Natural killer cell (primary cell): ENCODE measurements at regions not wholly inside any gene's neighbourhood (a gene's known extent, or its start where the extent isn't known, plus 50 kb on each side); places are given as distances from the start of the nearest gene placed in this dataset.

Source experiments
- ATAC-seq, 3 donors: fragments of 150-1000 bp in 2 of 3; fragments of 200-7000 bp in 1 of 3; cut with Tn5 transposase; 1 replicate in 1 of 3; 2 replicates in 2 of 3; pipeline ENCODE4 v1.10.0; 2021; ENCODE audit warnings: mild to moderate bottlenecking in 2 of 3, moderate library complexity in 2 of 3
- DNase-seq, 2 donors: peaks; one replicate each; pipeline versions ENCODE4 v3.0.0 to v3.0.0-alpha.2; 2013 to 2021; ENCODE audit warnings: mixed read lengths in 1 of 2
- H3K27ac ChIP-seq: one replicate; pipeline ENCODE4 v1.5.1; 2013; ENCODE audit warnings: mild to moderate bottlenecking, low read length
- H3K27me3 ChIP-seq: one replicate; pipeline ENCODE4 v1.6.1; 2013; ENCODE audit warnings: low read length; ENCODE audit not compliant: control insufficient read depth, insufficient read depth
- H3K36me3 ChIP-seq: one replicate; pipeline ENCODE4 v1.6.1; 2013; ENCODE audit warnings: low read length; ENCODE audit not compliant: control insufficient read depth, insufficient read depth
- H3K4me1 ChIP-seq: one replicate; pipeline ENCODE4 v1.6.1; 2013; ENCODE audit warnings: low read length; ENCODE audit not compliant: control insufficient read depth, insufficient read depth
- H3K4me3 ChIP-seq: one replicate; pipeline ENCODE4 v1.5.1; 2013; ENCODE audit warnings: low read length
- H3K9me3 ChIP-seq: one replicate; pipeline ENCODE4 v1.6.1; 2013; ENCODE audit warnings: low read length; ENCODE audit not compliant: control insufficient read depth, insufficient read depth
- H3K27ac Mint-ChIP-seq, 2 donors: one replicate each; pipeline ENCODE4 v1.8.0; 2022; ENCODE audit warnings: mild to moderate bottlenecking in 2 of 2, mixed read lengths in 2 of 2, moderate library complexity in 1 of 2
- H3K27me3 Mint-ChIP-seq, 2 donors: one replicate each; pipeline ENCODE4 v1.8.0; 2022; ENCODE audit warnings: low read depth in 2 of 2, mixed read lengths in 2 of 2
- H3K36me3 Mint-ChIP-seq: one replicate; pipeline ENCODE4 v1.8.0; 2022; ENCODE audit warnings: mixed read lengths
- H3K4me1 Mint-ChIP-seq, 2 donors: one replicate each; pipeline ENCODE4 v1.8.0; 2022; ENCODE audit warnings: mixed read lengths in 2 of 2
- H3K4me3 Mint-ChIP-seq: one replicate; pipeline ENCODE4 v1.8.0; 2022; ENCODE audit warnings: mild to moderate bottlenecking, moderate library complexity, mixed read lengths
- H3K9me3 Mint-ChIP-seq, 2 donors: one replicate each; pipeline ENCODE4 v1.8.0; 2022; ENCODE audit warnings: mixed read lengths in 2 of 2
- CTCF ChIP-seq: fragments of 200-600 bp; IDR thresholded peaks from one replicate; pipeline ENCODE4 v1.8.0; 2022; ENCODE audit warnings: antibody characterized with exemption
- WGBS: methylation state at CpG from one replicate; pipeline ENCODE4 v1.1.7; 2013; ENCODE audit warnings: missing lambda C conversion rate; ENCODE audit not compliant: insufficient coverage; 5-methylcytosine and 5-hydroxymethylcytosine counted together
- intact Hi-C: fragments of 100-400 bp; cut with micrococcal nuclease; formaldehyde crosslinking; loops from one replicate; pipeline ENCODE4 v1.14.2; 2022

- H3K4me1 Mint-ChIP-seq: no peaks in the 10 kb centered on the region
- Histone ChIP-seq H3K36me3 (no peaks in the 10 kb centered on the region), H3K4me3 (no peak overlapping the region), H3K27me3 (no peaks in the 10 kb centered on the region), H3K9me3 (peaks cover 4% of the 10 kb centered on the region), H3K27ac (no peak overlapping the region), H3K4me1 (no peaks in the 10 kb centered on the region)
- ATAC-seq (no peak), DNase-seq (no peak)
- no peaks in the 10 kb centered on the region for H3K27me3 Mint-ChIP-seq
- H3K4me3 Mint-ChIP-seq: no peak overlapping the region
- no peak overlapping the region for H3K27ac Mint-ChIP-seq
- no peak for TF ChIP-seq CTCF
- H3K9me3 Mint-ChIP-seq: peaks cover 7 to 14% of the 10 kb centered on the region in 2 donors
- WGBS: 34% methylated on average over 2 of the region's 2 CpGs
- H3K36me3 Mint-ChIP-seq: peaks cover 13% of the 10 kb centered on the region
- intact Hi-C loops: no loop called here
Measured at GRCh38 chr5:82911910-82912309, 165.3 kb downstream of the TMEM167A start.

GRCh38 chr5:82910905-82911304 lies 166.3 kb downstream of the TMEM167A start:
- H3K9me3 Mint-ChIP-seq: peaks cover 7 to 10% of the 10 kb centered on the region in 2 donors
- ATAC-seq (no peak), DNase-seq (no peak)
- H3K36me3 ChIP-seq: no peaks in the 10 kb centered on the region
- no peaks in the 10 kb centered on the region for H3K27me3 Mint-ChIP-seq
- no peaks in the 10 kb centered on the region for H3K27me3 ChIP-seq
- no peak overlapping the region for H3K27ac ChIP-seq
- no peak overlapping the region for H3K4me3 ChIP-seq
- no peak overlapping the region for H3K4me3 Mint-ChIP-seq
- H3K4me1 ChIP-seq: no peaks in the 10 kb centered on the region
- no peaks in the 10 kb centered on the region for H3K4me1 Mint-ChIP-seq
- H3K9me3 ChIP-seq: no peaks in the 10 kb centered on the region
- no peak for TF ChIP-seq CTCF
- H3K36me3 Mint-ChIP-seq: peaks cover 8% of the 10 kb centered on the region
- intact Hi-C loops: no loop called here
- no peak overlapping the region for H3K27ac Mint-ChIP-seq

GRCh38 chr5:82910491-82910890 lies 166.7 kb downstream of the TMEM167A start:
- Histone ChIP-seq H3K27me3 (no peaks in the 10 kb centered on the region), H3K4me3 (no peak overlapping the region), H3K4me1 (no peaks in the 10 kb centered on the region), H3K27ac (no peak overlapping the region), H3K36me3 (no peaks in the 10 kb centered on the region), H3K9me3 (no peaks in the 10 kb centered on the region)
- intact Hi-C loops: no loop called here
- DNase-seq (no peak), ATAC-seq (no peak)
- no peaks in the 10 kb centered on the region for H3K27me3 Mint-ChIP-seq
- H3K9me3 Mint-ChIP-seq: peaks cover 6 to 8% of the 10 kb centered on the region in 2 donors
- no peak for TF ChIP-seq CTCF
- H3K4me3 Mint-ChIP-seq: no peak overlapping the region
- H3K27ac Mint-ChIP-seq: no peak overlapping the region
- peaks cover 3% of the 10 kb centered on the region for H3K36me3 Mint-ChIP-seq
- whole genome bisulfite sequencing: no CpG with 5 or more reads among the region's 2 CpGs
- H3K4me1 Mint-ChIP-seq: no peaks in the 10 kb centered on the region

- H3K36me3 Mint-ChIP-seq: no peaks in the 10 kb centered on the region
- intact Hi-C loops: no loop called here
Measured at GRCh38 chr5:82909771-82910170, 167.4 kb downstream of the TMEM167A start.

More at GRCh38 chr5:82909771-82910170, 167.4 kb downstream of the TMEM167A start:
- Histone ChIP-seq H3K4me1 (no peaks in the 10 kb centered on the region), H3K36me3 (no peaks in the 10 kb centered on the region), H3K9me3 (no peaks in the 10 kb centered on the region), H3K4me3 (no peak overlapping the region), H3K27ac (no peak overlapping the region), H3K27me3 (no peaks in the 10 kb centered on the region)
- Mint-ChIP-seq H3K4me3 (no peak overlapping the region), H3K9me3 (peaks cover 0 to 3% of the 10 kb centered on the region in 2 donors), H3K27me3 (no peaks in the 10 kb centered on the region), H3K27ac (no peak overlapping the region), H3K4me1 (no peaks in the 10 kb centered on the region)
- WGBS: 52% methylated on average over 6 of the region's 7 CpGs
- no peak for ATAC-seq
- no peak for TF ChIP-seq CTCF
- DNase-seq: no peak
